MCF 10A (cell line): ENCODE measurements at regions not wholly inside any gene's neighbourhood (a gene's known extent, or its start where the extent isn't known, plus 50 kb on each side); places are given as distances from the start of the nearest gene placed in this dataset.

ENCODE experiments used
- BruUV-seq: library from RNA; stranded (reverse); fragments of 400-500 nt; replicated peaks from 2 replicates; lab custom pipeline; 2021; lab: Mats Ljungman, UMichigan
- CTCF ChIA-PET: fragments of 300-600 bp; sonication (Branson Sonifier 250); formaldehyde crosslinking; extraction: SDS; loops from one replicate; lab custom pipeline; 2021; ENCODE audit warnings: antibody characterized with exemption, inconsistent platforms; lab: Yijun Ruan, JAX
- POLR2A ChIA-PET: fragments of 300-600, 350-650 bp; sonication (Branson Sonifier 250); formaldehyde crosslinking; extraction: SDS; loops from one replicate; lab custom pipeline; 2020; ENCODE audit warnings: antibody characterized with exemption, inconsistent platforms; lab: Yijun Ruan, JAX
- DNase-seq: peaks from one replicate; pipeline ENCODE4 v3.0.0-alpha.2; 2018; ENCODE audit not compliant: unreplicated experiment
- H3K27ac Mint-ChIP-seq: one replicate; pipeline ENCODE4 v1.8.0; 2022; ENCODE audit warnings: mild to moderate bottlenecking, low read depth, mixed read lengths; ENCODE audit not compliant: unreplicated experiment
- H3K27me3 Mint-ChIP-seq: one replicate; pipeline ENCODE4 v1.8.0; 2022; ENCODE audit warnings: mixed read lengths; ENCODE audit not compliant: insufficient read depth, unreplicated experiment
- H3K36me3 Mint-ChIP-seq: one replicate; pipeline ENCODE4 v1.8.0; 2022; ENCODE audit warnings: mild to moderate bottlenecking, moderate library complexity, mixed read lengths; ENCODE audit not compliant: insufficient read depth, unreplicated experiment
- H3K4me1 Mint-ChIP-seq: one replicate; pipeline ENCODE4 v1.8.0; 2022; ENCODE audit warnings: mixed read lengths; ENCODE audit not compliant: insufficient read depth, unreplicated experiment
- H3K4me3 Mint-ChIP-seq: one replicate; pipeline ENCODE4 v1.8.0; 2022; ENCODE audit warnings: mild to moderate bottlenecking, moderate library complexity, mixed read lengths; ENCODE audit not compliant: unreplicated experiment
- H3K9me3 Mint-ChIP-seq: one replicate; pipeline ENCODE4 v1.8.0; 2022; ENCODE audit warnings: mixed read lengths; ENCODE audit not compliant: unreplicated experiment
- intact Hi-C: fragments of 100-400 bp; cut with micrococcal nuclease; formaldehyde crosslinking; loops from 2 replicates; pipeline ENCODE4 v1.14.1; 2022
- TF ChIP-seq, protein P1 (sequence below): fragments of 200-600 bp; IDR thresholded peaks from one replicate; pipeline ENCODE4 v1.8.0; 2022; ENCODE audit warnings: antibody characterized with exemption, mild to moderate bottlenecking; ENCODE audit not compliant: unreplicated experiment

DNA sequence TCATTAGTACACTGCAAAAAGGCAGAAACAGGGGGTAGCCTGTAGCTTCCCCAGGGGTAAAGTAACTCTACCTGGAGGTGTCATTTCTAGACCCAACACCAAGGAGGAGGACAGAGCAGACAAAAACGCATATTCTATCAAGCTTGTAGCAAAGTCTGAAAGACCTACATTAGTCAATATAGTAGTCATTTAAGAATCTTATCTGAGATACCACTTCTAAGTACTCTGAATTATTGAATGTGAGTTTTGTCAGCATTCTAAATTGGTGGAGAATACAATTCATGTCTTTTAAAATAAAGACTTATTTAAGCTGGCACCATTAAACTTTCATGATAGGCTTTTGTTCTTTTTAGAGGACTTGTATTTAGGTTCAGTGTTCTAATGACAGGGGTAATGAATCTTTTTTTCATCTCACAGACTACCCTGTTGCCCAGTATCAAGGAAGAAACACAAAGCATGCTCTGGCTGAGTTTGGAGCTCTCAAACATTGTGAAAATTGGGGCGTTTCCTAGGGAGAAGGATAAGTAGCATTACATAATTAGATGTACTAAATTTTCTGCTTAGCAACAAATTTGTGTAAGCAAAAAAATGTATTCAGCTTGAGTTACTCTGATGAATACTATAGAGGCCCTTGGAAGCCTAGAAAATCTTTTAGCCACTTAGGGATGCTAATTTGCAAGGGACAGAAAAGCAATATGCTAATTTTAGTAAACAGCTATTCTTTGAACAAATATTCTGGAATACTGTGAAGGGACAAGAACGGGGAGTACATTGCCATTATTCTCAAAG, 255.4 kb upstream of the HSF2 start:
- Mint-ChIP-seq H3K36me3 (no peaks in the 10 kb centered on the region), H3K27me3 (peaks cover 49% of the 10 kb centered on the region), H3K4me1 (no peaks in the 10 kb centered on the region), H3K9me3 (no peaks in the 10 kb centered on the region), H3K27ac (no peak overlapping the region), H3K4me3 (no peak overlapping the region)
- TF ChIP-seq, protein P1, sequence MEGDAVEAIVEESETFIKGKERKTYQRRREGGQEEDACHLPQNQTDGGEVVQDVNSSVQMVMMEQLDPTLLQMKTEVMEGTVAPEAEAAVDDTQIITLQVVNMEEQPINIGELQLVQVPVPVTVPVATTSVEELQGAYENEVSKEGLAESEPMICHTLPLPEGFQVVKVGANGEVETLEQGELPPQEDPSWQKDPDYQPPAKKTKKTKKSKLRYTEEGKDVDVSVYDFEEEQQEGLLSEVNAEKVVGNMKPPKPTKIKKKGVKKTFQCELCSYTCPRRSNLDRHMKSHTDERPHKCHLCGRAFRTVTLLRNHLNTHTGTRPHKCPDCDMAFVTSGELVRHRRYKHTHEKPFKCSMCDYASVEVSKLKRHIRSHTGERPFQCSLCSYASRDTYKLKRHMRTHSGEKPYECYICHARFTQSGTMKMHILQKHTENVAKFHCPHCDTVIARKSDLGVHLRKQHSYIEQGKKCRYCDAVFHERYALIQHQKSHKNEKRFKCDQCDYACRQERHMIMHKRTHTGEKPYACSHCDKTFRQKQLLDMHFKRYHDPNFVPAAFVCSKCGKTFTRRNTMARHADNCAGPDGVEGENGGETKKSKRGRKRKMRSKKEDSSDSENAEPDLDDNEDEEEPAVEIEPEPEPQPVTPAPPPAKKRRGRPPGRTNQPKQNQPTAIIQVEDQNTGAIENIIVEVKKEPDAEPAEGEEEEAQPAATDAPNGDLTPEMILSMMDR = no peak
- POLR2A ChIA-PET = no interaction called here
- CTCF ChIA-PET = interaction anchor here (0.7 to 0.9 kb wide), 4 partner anchors 41 to 613 kb away, joined by 3 to 4 read pairs (median 4); no protein-coding TSS in a partner anchor
- BruUV-seq = no TSS peak
- DNase-seq = no peak
- intact Hi-C loops = no loop called here

DNA sequence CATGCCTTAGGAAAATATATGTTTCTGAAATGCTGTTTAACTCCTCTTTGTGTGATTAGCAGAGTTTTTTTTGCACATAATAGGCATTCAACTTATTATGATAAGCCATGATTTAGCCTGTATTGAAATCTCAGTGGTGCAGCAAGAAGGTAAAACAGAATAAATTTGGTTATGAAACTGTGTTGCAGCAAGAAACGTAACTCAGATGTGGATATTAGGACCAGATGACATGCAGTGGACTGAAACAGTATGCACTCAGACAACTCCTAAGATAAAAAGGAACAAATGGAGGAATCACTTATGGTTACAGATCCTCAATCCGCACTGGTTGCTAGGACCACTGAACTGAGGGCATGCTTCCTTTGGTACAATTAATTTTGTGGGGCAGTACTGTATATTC, 254.2 kb upstream of the HSF2 start:
- Mint-ChIP-seq H3K4me1 (no peaks in the 10 kb centered on the region), H3K9me3 (no peaks in the 10 kb centered on the region), H3K27me3 (peaks cover 61% of the 10 kb centered on the region), H3K27ac (no peak overlapping the region), H3K36me3 (no peaks in the 10 kb centered on the region), H3K4me3 (no peak overlapping the region)
- ChIA-PET CTCF (interaction anchor here (0.7 kb wide), 1 partner anchor 744 kb away, joined by 3 read pairs; no protein-coding TSS in a partner anchor), POLR2A (no interaction called here)
- BruUV-seq = no TSS peak
- TF ChIP-seq, protein P1 = no peak
- DNase-seq = no peak
- intact Hi-C loops = no loop called here

DNA sequence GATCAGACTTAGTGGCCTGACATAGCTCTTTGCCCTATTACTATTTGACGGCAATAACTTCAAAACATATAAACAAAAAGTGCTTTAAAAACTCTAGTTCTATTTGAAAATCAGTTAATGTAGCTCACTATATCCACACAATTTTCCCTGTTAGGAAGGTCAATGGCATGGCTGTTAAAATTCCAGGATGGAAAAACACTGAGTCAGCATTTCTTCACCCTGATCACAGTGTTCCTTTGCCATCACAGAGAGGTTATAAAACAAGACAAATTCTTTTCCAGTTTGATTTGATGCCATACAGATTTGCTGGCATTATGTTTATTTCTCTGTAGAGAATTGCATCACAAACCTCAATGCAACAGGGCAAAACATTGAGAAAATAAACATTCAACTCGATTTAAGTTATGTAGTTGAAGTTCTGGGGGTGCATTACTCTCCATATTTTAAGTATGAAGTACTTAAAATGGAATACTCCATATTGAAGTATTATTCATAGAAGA, 253.7 kb upstream of the HSF2 start:
- no peak for DNase-seq
- Mint-ChIP-seq H3K9me3 (no peaks in the 10 kb centered on the region), H3K4me1 (no peaks in the 10 kb centered on the region), H3K4me3 (no peak overlapping the region), H3K36me3 (no peaks in the 10 kb centered on the region), H3K27me3 (peaks cover 67% of the 10 kb centered on the region), H3K27ac (no peak overlapping the region)
- no TSS peak for BruUV-seq
- ChIA-PET POLR2A (no interaction called here), CTCF (interaction anchor here (0.7 kb wide), 1 partner anchor 745 kb away, joined by 3 read pairs; no protein-coding TSS in a partner anchor)
- intact Hi-C loops = no loop called here
- TF ChIP-seq, protein P1 = no peak

DNA sequence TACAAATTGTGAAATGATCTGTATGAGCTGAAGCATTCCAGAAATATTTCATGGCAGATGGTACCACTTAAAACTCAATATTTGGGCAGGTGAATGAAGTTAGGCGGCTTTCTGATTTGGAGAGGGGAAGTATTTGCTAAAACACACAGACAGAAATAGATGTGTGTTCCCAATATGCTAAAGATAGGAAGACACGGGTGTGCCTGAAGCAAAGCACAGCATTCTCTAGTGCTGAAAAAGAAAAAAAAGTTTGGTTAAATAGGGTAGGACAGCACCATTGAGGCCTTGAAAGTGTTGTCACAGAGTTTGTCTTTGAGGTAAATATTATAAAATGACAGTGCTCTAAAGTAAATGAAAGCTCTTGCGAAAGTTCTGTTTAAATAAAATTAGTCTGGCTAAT, 252.2 kb upstream of the HSF2 start:
- no peak for DNase-seq
- no peaks in the 10 kb centered on the region for H3K9me3 Mint-ChIP-seq
- H3K27me3 Mint-ChIP-seq = peaks cover 73% of the 10 kb centered on the region
- no peak overlapping the region for H3K4me3 Mint-ChIP-seq
- intact Hi-C loops = no loop called here
- no peaks in the 10 kb centered on the region for H3K36me3 Mint-ChIP-seq
- no peaks in the 10 kb centered on the region for H3K4me1 Mint-ChIP-seq
- POLR2A ChIA-PET = interaction anchor here (0.9 kb wide), 1 partner anchor 771 kb away, joined by 6 read pairs; no protein-coding TSS in a partner anchor
- no TSS peak for BruUV-seq
- CTCF ChIA-PET = no interaction called here
- H3K27ac Mint-ChIP-seq = no peak overlapping the region
- TF ChIP-seq, protein P1 = no peak
